Caco-2 (cell line): ENCODE measurements at regions not wholly inside any gene's neighbourhood (a gene's known extent, or its start where the extent isn't known, plus 50 kb on each side); places are given as distances from the start of the nearest gene placed in this dataset.

Source experiments
- BruUV-seq: library from RNA; stranded (reverse); fragments of 400-500 nt; replicated peaks from 2 replicates; lab custom pipeline; 2021; lab: Mats Ljungman, UMichigan
- CTCF ChIA-PET: fragments of 300-600 bp; sonication (Branson Sonifier 250); formaldehyde crosslinking; loops from one replicate; lab custom pipeline; 2022; ENCODE audit warnings: antibody characterized with exemption; lab: Charles Lee
- POLR2A ChIA-PET: fragments of 300-600 bp; sonication (Branson Sonifier 250); formaldehyde crosslinking; loops from one replicate; lab custom pipeline; 2022; ENCODE audit warnings: antibody characterized with exemption; lab: Charles Lee
- DNase-seq, 2 experiments: peaks; one replicate each; pipeline versions ENCODE4 v3.0.0 to v3.0.0-alpha.2; 2020 to 2022
- H3K27me3 ChIP-seq: replicated peaks from 2 replicates; pipeline ENCODE4 v1.6.0; 2011; ENCODE audit warnings: low read length; ENCODE audit not compliant: control insufficient read depth, insufficient read depth
- H3K36me3 ChIP-seq: 2 replicates; pipeline ENCODE4 v1.5.1; 2011; ENCODE audit warnings: low read length; ENCODE audit not compliant: control insufficient read depth, insufficient read depth
- H3K4me1 ChIP-seq: fragments of 250-450 bp; sonication (Bioruptor Pico); 2 replicates; pipeline ENCODE4 v1.5.1; 2020; ENCODE audit warnings: mild to moderate bottlenecking
- H3K4me3 ChIP-seq: 2 replicates; pipeline ENCODE4 v1.5.1; 2011; ENCODE audit warnings: low read depth, mild to moderate bottlenecking, control low read depth, low read length
- H3K9me3 ChIP-seq: fragments of 250-450 bp; sonication (Bioruptor Pico); 2 replicates; pipeline ENCODE4 v1.5.1; 2020; ENCODE audit warnings: mild to moderate bottlenecking, moderate library complexity
- H3K27ac Mint-ChIP-seq: one replicate; pipeline ENCODE4 v1.8.0; 2022; ENCODE audit warnings: mixed read lengths; ENCODE audit not compliant: unreplicated experiment
- H3K27me3 Mint-ChIP-seq: one replicate; pipeline ENCODE4 v1.8.0; 2022; ENCODE audit warnings: mixed read lengths; ENCODE audit not compliant: insufficient read depth, unreplicated experiment
- H3K36me3 Mint-ChIP-seq: one replicate; pipeline ENCODE4 v1.8.0; 2022; ENCODE audit warnings: mild to moderate bottlenecking, mixed read lengths; ENCODE audit not compliant: insufficient read depth, unreplicated experiment
- H3K4me1 Mint-ChIP-seq: one replicate; pipeline ENCODE4 v1.8.0; 2022; ENCODE audit warnings: low read depth, mixed read lengths; ENCODE audit not compliant: unreplicated experiment
- H3K4me3 Mint-ChIP-seq: one replicate; pipeline ENCODE4 v1.8.0; 2022; ENCODE audit warnings: mild to moderate bottlenecking, moderate library complexity, mixed read lengths; ENCODE audit not compliant: unreplicated experiment
- H3K9me3 Mint-ChIP-seq: one replicate; pipeline ENCODE4 v1.8.0; 2022; ENCODE audit warnings: mixed read lengths; ENCODE audit not compliant: unreplicated experiment
- intact Hi-C: fragments of 100-400 bp; cut with micrococcal nuclease; formaldehyde crosslinking; loops from one replicate; pipeline ENCODE4 v1.10.0; 2022; ENCODE audit not compliant: unreplicated experiment
- TF ChIP-seq, protein P1 (sequence below), 2 experiments: fragments of 200-600 bp in 1 of 2; IDR thresholded peaks; 1 replicate in 1 of 2; 2 replicates in 1 of 2; pipeline versions ENCODE4 v1.5.1 to v1.8.0; 2011 to 2022; ENCODE audit warnings: antibody characterized with exemption in 1 of 2, control low read depth in 1 of 2, inconsistent platforms in 1 of 2, low read depth in 1 of 2, low read length in 1 of 2, mild to moderate bottlenecking in 1 of 2, moderate library complexity in 1 of 2; ENCODE audit not compliant: insufficient read depth in 1 of 2, severe bottlenecking in 1 of 2, unreplicated experiment in 1 of 2

DNA sequence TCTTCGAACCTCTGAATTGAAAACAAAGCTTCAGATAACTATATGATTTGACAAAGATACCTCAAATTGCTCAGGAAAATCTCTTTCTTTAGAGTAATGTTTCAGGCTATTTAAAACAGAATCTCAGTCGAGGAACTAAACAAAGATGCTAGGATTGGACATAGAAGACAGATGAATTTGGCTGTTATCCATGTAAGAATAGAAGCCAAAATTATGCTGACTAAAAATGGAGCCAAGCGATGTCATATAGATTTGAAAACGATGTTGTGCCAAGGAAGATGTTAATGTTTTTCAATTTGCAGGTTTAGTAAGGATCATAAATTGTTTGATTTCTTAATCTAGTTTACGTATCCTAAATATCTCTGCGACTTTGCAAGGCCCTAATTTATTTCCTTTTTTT, 295.9 kb downstream of the FOXG1 start:
- H3K4me3 Mint-ChIP-seq: no peak overlapping the region
- H3K36me3 Mint-ChIP-seq: no peaks in the 10 kb centered on the region
- ChIA-PET CTCF (no interaction called here), POLR2A (no interaction called here)
- Histone ChIP-seq H3K27me3 (no peaks in the 10 kb centered on the region), H3K4me1 (no peaks in the 10 kb centered on the region), H3K9me3 (no peaks in the 10 kb centered on the region), H3K4me3 (no peak overlapping the region), H3K36me3 (no peaks in the 10 kb centered on the region)
- no peak for DNase-seq
- no peaks in the 10 kb centered on the region for H3K4me1 Mint-ChIP-seq
- no peaks in the 10 kb centered on the region for H3K27me3 Mint-ChIP-seq
- intact Hi-C loops: no loop called here
- H3K27ac Mint-ChIP-seq: no peak overlapping the region
- no TSS peak for BruUV-seq
- H3K9me3 Mint-ChIP-seq: no peaks in the 10 kb centered on the region
- TF ChIP-seq, protein P1, sequence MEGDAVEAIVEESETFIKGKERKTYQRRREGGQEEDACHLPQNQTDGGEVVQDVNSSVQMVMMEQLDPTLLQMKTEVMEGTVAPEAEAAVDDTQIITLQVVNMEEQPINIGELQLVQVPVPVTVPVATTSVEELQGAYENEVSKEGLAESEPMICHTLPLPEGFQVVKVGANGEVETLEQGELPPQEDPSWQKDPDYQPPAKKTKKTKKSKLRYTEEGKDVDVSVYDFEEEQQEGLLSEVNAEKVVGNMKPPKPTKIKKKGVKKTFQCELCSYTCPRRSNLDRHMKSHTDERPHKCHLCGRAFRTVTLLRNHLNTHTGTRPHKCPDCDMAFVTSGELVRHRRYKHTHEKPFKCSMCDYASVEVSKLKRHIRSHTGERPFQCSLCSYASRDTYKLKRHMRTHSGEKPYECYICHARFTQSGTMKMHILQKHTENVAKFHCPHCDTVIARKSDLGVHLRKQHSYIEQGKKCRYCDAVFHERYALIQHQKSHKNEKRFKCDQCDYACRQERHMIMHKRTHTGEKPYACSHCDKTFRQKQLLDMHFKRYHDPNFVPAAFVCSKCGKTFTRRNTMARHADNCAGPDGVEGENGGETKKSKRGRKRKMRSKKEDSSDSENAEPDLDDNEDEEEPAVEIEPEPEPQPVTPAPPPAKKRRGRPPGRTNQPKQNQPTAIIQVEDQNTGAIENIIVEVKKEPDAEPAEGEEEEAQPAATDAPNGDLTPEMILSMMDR (IDR thresholded peaks at IDR 0.05; ENCODE audit: insufficient read depth in 1 of 2, low read depth in 1 of 2, low read length in 1 of 2, severe bottlenecking in 1 of 2, unreplicated experiment in 1 of 2): no peak

- no peak overlapping the region for H3K27ac Mint-ChIP-seq
- Histone ChIP-seq H3K4me3 (no peak overlapping the region), H3K4me1 (no peaks in the 10 kb centered on the region), H3K9me3 (no peaks in the 10 kb centered on the region), H3K36me3 (no peaks in the 10 kb centered on the region), H3K27me3 (no peaks in the 10 kb centered on the region)
- no peaks in the 10 kb centered on the region for H3K9me3 Mint-ChIP-seq
- ChIA-PET POLR2A (no interaction called here), CTCF (no interaction called here)
- intact Hi-C loops: no loop called here
- BruUV-seq: no TSS peak
- H3K36me3 Mint-ChIP-seq: no peaks in the 10 kb centered on the region
- H3K4me1 Mint-ChIP-seq: no peaks in the 10 kb centered on the region
- TF ChIP-seq, protein P1 (IDR thresholded peaks at IDR 0.05; ENCODE audit: insufficient read depth in 1 of 2, low read depth in 1 of 2, low read length in 1 of 2, severe bottlenecking in 1 of 2, unreplicated experiment in 1 of 2): no peak
- H3K27me3 Mint-ChIP-seq: no peaks in the 10 kb centered on the region
- no peak for DNase-seq
- no peak overlapping the region for H3K4me3 Mint-ChIP-seq
Measured at GRCh38 chr14:29062976-29063375, 296.4 kb downstream of the FOXG1 start.

- H3K27me3 Mint-ChIP-seq: no peaks in the 10 kb centered on the region
- H3K27ac Mint-ChIP-seq: no peak overlapping the region
- CTCF ChIA-PET: no interaction called here
- Histone ChIP-seq H3K4me3 (no peak overlapping the region), H3K36me3 (no peaks in the 10 kb centered on the region), H3K9me3 (no peaks in the 10 kb centered on the region), H3K27me3 (no peaks in the 10 kb centered on the region), H3K4me1 (no peaks in the 10 kb centered on the region)
- intact Hi-C loops: no loop called here
- H3K36me3 Mint-ChIP-seq: no peaks in the 10 kb centered on the region
- POLR2A ChIA-PET: no interaction called here
- no peaks in the 10 kb centered on the region for H3K4me1 Mint-ChIP-seq
- DNase-seq: no peak
- TF ChIP-seq, protein P1 (IDR thresholded peaks at IDR 0.05; ENCODE audit: insufficient read depth in 1 of 2, low read depth in 1 of 2, low read length in 1 of 2, severe bottlenecking in 1 of 2, unreplicated experiment in 1 of 2): no peak
- no TSS peak for BruUV-seq
- H3K9me3 Mint-ChIP-seq: no peaks in the 10 kb centered on the region
- no peak overlapping the region for H3K4me3 Mint-ChIP-seq
Measured at GRCh38 chr14:29064305-29064900, 297.8 kb downstream of the FOXG1 start.
